ENCODE measurements at regions not wholly inside any gene's neighbourhood (a gene's known extent, or its start where the extent isn't known, plus 50 kb on each side); places are given as distances from the start of the nearest gene placed in this dataset.
A peak's percentile ranks its signal among the peaks of the same experiment; 100 is the strongest.

DNA sequence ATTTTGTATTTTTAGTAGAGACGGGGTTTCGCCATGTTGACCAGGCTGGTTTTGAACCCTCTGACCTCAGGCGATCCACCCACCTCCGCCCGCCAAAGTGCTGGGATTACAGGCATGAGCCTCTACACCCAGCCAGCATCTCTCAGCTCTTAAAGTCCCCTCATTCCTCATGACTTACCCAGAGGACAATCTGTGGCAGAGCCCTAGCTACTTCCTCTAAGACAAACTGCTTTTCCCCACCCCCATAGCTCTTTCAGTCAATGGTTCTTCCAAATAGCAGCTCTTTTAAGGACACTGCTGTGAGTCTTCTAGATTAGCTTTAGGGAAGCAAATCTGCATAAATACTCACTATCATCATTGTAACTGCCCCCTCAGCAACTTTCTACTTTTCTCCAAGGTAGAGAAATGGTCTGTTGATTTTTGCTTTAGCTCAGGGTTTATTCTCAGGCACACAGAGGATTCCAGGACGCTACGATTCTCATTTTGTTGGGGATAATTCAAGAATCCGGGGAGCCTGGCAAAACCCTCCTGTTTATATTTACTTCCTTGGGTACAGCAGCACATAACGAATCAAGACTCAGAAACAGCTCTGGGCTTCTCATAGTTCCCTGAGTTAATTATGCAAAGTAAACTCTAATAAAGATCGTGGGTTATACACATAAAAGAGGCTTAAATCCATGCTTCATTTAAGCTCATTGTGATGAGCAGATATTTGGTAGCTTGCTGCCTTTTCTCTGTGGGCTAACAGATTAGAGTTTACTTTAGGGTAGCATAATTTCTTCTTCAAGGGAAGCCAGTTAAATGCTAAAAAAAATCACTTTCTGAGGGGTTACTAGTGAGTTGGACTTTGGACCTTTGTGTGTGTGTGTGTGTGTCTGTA lies 357.4 kb downstream of the TDRD3 start:
- H3K4me3 ChIP-seq (ENCODE audit: low read depth, low read length) = no peak overlapping the region
- no peak overlapping the region for H3K9ac ChIP-seq (ENCODE audit: low read depth, low read length)
- no peaks in the 10 kb centered on the region for H3K9me3 ChIP-seq (ENCODE audit: control insufficient read depth, insufficient read depth, low read length)
- peaks cover 35% of the 10 kb centered on the region for H3K4me1 ChIP-seq (ENCODE audit: control insufficient read depth, insufficient read depth, low read length)
- no peaks in the 10 kb centered on the region for H3K27me3 ChIP-seq (ENCODE audit: control insufficient read depth, insufficient read depth, low read length)
- H3K27ac ChIP-seq (ENCODE audit: low read depth, low read length) = peak overlapping the region; percentile 58
- no peaks in the 10 kb centered on the region for H3K36me3 ChIP-seq (ENCODE audit: control insufficient read depth, insufficient read depth, low read length)

DNA sequence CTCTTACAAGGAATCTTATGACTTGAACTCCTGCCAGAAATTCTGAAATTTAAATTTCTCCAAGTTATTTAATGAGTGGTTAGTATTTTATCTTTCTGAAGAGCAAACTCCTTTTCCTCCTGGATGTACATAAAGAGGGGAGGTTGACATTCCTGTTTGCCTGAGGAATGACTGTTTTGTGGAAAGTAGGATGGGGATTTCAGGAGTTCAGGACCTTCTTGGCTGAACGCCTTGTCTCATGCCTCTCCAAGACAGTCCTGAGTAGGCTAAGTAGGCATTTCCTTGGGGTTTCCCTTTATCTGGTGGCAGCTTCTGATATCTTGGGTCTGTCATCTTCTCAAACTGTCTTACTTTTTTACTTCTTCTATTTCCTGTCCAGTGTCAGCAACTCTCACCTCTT lies 356.6 kb downstream of the TDRD3 start:
- Histone ChIP-seq H3K36me3 (ENCODE audit: control insufficient read depth, insufficient read depth, low read length) (no peaks in the 10 kb centered on the region), H3K4me3 (ENCODE audit: low read depth, low read length) (no peak overlapping the region)

DNA sequence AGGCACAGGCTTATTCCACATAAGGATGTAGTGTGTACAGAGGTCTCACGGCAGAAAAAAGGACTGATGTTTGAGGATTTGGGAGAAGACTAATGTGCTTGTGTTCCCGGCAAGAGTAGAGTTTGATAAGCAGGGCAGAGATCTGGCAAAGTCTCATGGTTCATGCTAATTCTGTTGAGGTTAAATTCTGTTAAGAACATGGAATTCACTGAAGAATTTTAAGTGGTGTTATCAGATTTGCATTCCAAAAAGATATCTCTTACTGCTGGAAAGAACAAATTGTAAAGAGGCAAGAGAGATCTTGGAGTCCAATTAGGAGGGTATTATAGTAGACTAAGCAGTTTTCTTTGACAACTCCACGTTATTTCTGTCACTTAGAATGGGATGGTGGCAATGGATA lies 348.3 kb downstream of the TDRD3 start:
- H3K9ac ChIP-seq (ENCODE audit: low read depth, low read length) = no peak overlapping the region
- H3K27me3 ChIP-seq (ENCODE audit: control insufficient read depth, insufficient read depth, low read length) = no peaks in the 10 kb centered on the region
- H3K4me1 ChIP-seq (ENCODE audit: control insufficient read depth, insufficient read depth, low read length) = no peaks in the 10 kb centered on the region
- H3K9me3 ChIP-seq (ENCODE audit: control insufficient read depth, insufficient read depth, low read length) = no peaks in the 10 kb centered on the region
- no peak overlapping the region for H3K4me3 ChIP-seq (ENCODE audit: low read depth, low read length)
- no peaks in the 10 kb centered on the region for H3K36me3 ChIP-seq (ENCODE audit: control insufficient read depth, insufficient read depth, low read length)
- H3K27ac ChIP-seq (ENCODE audit: low read depth, low read length) = no peak overlapping the region

More for the DNA sequence above, 356.6 kb downstream of the TDRD3 start:
- Histone ChIP-seq H3K27me3 (ENCODE audit: control insufficient read depth, insufficient read depth, low read length) (no peaks in the 10 kb centered on the region), H3K27ac (ENCODE audit: low read depth, low read length) (no peak overlapping the region), H3K9ac (ENCODE audit: low read depth, low read length) (no peak overlapping the region), H3K4me1 (ENCODE audit: control insufficient read depth, insufficient read depth, low read length) (peaks cover 32% of the 10 kb centered on the region), H3K9me3 (ENCODE audit: control insufficient read depth, insufficient read depth, low read length) (no peaks in the 10 kb centered on the region)

DNA sequence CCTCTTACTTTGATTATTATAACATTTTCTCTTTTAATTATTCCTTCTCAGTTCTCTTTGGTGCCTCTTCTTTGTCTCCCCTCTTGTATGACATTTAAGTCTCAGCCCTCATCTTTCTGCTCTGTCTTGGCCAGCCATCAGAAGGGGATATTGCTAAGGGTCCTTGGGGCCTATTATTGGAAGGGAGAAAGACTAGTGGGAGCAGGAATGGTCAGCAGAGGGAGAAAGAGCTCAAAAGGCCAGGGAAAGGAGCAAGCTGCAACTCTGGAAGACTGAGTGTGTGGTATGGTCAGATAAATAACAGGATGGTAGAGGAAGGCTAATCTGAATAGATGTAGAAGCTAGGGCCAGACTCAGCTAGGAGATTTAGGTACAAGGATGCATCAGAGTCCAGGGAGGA lies 336.9 kb downstream of the TDRD3 start:
- 0 out of 2 replicates have a peak, but pooled peaks cover 5% of the 10 kb centered on the region for H3K4me1 ChIP-seq (ENCODE audit: control insufficient read depth, insufficient read depth, low read length)
- no peak overlapping the region for H3K9ac ChIP-seq (ENCODE audit: low read depth, low read length)
- H3K27ac ChIP-seq (ENCODE audit: low read depth, low read length) = no peak overlapping the region
- H3K9me3 ChIP-seq (ENCODE audit: control insufficient read depth, insufficient read depth, low read length) = no peaks in the 10 kb centered on the region
- no peaks in the 10 kb centered on the region for H3K27me3 ChIP-seq (ENCODE audit: control insufficient read depth, insufficient read depth, low read length)
- no peaks in the 10 kb centered on the region for H3K36me3 ChIP-seq (ENCODE audit: control insufficient read depth, insufficient read depth, low read length)
- H3K4me3 ChIP-seq (ENCODE audit: low read depth, low read length) = no peak overlapping the region

DNA sequence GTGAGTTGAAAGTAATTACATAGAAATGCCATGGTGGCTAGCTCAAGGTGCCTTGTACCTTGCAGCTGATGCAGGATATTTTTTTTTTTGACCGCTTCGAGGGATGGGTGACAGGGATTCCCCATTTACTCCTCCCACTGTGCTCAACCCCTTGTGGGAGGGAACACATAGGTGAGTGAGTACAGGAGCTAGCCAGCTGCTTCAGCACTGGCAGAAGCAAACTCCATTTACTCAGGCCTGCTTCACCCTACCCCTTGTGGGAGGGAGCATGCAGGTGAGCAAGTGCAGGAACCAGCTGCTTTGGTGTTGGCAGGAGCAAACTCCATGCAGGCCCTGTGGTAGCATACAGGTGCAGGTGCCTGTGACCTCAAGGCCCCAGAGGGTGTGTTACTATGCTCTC lies 330.1 kb downstream of the TDRD3 start:
- Histone ChIP-seq H3K9ac (ENCODE audit: low read depth, low read length) (no peak overlapping the region), H3K27me3 (ENCODE audit: control insufficient read depth, insufficient read depth, low read length) (no peaks in the 10 kb centered on the region), H3K9me3 (ENCODE audit: control insufficient read depth, insufficient read depth, low read length) (no peaks in the 10 kb centered on the region), H3K36me3 (ENCODE audit: control insufficient read depth, insufficient read depth, low read length) (no peaks in the 10 kb centered on the region), H3K4me1 (ENCODE audit: control insufficient read depth, insufficient read depth, low read length) (0 out of 2 replicates have a peak, but pooled peaks cover 4% of the 10 kb centered on the region), H3K27ac (ENCODE audit: low read depth, low read length) (no peak overlapping the region), H3K4me3 (ENCODE audit: low read depth, low read length) (no peak overlapping the region)

DNA sequence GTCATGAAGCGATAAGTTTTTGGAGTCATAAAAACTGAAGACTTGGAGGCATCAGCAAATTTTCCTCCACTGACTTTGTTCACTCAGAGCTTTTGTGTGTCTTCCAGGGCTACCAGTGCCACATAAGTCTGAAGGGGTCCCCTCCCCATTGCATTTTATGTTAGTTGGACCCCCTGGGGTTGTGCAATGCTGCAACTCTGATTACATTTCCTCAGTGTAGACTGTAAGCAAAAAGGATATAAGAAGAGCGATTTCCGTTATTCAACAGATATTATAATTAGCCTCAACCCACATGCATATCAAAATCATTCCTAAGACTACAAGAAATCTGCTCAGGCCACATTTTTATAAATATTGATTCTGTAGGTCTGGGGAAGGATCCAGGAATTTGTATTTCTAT lies 324.0 kb downstream of the TDRD3 start:
- Histone ChIP-seq H3K36me3 (ENCODE audit: control insufficient read depth, insufficient read depth, low read length) (no peaks in the 10 kb centered on the region), H3K4me3 (ENCODE audit: low read depth, low read length) (no peak overlapping the region), H3K9ac (ENCODE audit: low read depth, low read length) (no peak overlapping the region), H3K27ac (ENCODE audit: low read depth, low read length) (no peak overlapping the region), H3K4me1 (ENCODE audit: control insufficient read depth, insufficient read depth, low read length) (no peaks in the 10 kb centered on the region), H3K27me3 (ENCODE audit: control insufficient read depth, insufficient read depth, low read length) (no peaks in the 10 kb centered on the region), H3K9me3 (ENCODE audit: control insufficient read depth, insufficient read depth, low read length) (no peaks in the 10 kb centered on the region)

DNA sequence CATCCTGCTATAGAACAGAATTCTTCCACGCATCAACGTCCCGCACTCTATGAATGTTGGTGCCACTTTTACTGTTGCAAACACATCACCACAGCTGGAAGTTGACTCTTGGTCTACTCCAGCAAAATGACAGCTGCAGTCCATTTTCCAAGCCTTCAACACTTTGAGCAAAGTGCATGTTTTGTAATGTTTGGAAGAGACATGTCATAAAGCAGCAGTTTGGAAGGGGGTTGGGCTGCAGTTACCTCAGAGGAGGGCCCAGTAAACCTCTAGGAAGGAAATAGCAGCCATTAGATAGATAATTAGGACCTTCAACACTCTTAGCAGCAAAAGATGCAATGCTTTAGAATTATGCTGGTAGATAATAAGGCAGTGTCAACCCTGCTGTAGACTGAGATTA lies 323.6 kb downstream of the TDRD3 start:
- no peak overlapping the region for H3K4me3 ChIP-seq (ENCODE audit: low read depth, low read length)
- H3K27ac ChIP-seq (ENCODE audit: low read depth, low read length) = no peak overlapping the region
- H3K9ac ChIP-seq (ENCODE audit: low read depth, low read length) = no peak overlapping the region
- H3K36me3 ChIP-seq (ENCODE audit: control insufficient read depth, insufficient read depth, low read length) = no peaks in the 10 kb centered on the region
- H3K27me3 ChIP-seq (ENCODE audit: control insufficient read depth, insufficient read depth, low read length) = no peaks in the 10 kb centered on the region
- no peaks in the 10 kb centered on the region for H3K4me1 ChIP-seq (ENCODE audit: control insufficient read depth, insufficient read depth, low read length)
- H3K9me3 ChIP-seq (ENCODE audit: control insufficient read depth, insufficient read depth, low read length) = no peaks in the 10 kb centered on the region

DNA sequence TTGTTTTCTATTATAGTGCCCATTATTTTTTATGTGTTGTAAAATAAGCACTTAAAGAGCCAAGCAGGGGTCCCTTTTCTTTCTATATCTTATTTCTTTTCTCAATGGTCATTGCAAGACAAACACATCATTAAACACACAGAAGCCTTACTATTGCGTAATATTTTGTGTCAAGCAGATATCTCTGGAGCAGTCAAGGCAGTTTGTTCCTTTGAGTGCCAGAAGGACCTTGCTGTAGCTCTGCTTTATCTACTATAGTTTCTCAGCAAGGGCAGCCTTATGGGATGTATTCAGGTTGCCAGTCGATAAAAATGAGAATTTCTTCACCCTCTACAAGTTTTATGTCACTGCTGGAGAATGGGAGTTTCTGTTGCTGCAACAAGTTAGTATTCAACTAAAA lies 319.3 kb downstream of the TDRD3 start:
- no peak overlapping the region for H3K9ac ChIP-seq (ENCODE audit: low read depth, low read length)
- no peaks in the 10 kb centered on the region for H3K9me3 ChIP-seq (ENCODE audit: control insufficient read depth, insufficient read depth, low read length)
- no peaks in the 10 kb centered on the region for H3K36me3 ChIP-seq (ENCODE audit: control insufficient read depth, insufficient read depth, low read length)
- no peaks in the 10 kb centered on the region for H3K4me1 ChIP-seq (ENCODE audit: control insufficient read depth, insufficient read depth, low read length)
- H3K27ac ChIP-seq (ENCODE audit: low read depth, low read length) = no peak overlapping the region
- no peaks in the 10 kb centered on the region for H3K27me3 ChIP-seq (ENCODE audit: control insufficient read depth, insufficient read depth, low read length)
- H3K4me3 ChIP-seq (ENCODE audit: low read depth, low read length) = no peak overlapping the region

DNA sequence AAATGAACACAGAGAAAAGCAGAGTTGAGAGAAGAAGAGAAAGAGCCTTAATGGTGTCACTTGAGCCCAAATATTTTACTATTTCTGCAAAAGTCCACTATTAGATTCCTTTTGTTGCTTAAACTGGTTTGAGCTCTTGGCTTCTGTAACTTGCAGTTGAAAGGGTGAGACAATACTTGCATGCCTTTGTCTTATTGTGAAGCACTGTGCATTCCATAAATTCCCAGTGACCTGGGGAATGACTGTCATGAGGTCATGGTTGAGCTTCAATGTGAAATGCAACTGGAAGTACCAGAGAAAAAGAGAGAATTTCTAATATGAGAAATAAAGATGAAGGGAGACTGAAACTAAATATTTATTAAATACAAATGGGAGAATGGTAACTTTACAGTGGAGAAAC lies 310.9 kb downstream of the TDRD3 start:
- no peaks in the 10 kb centered on the region for H3K36me3 ChIP-seq (ENCODE audit: control insufficient read depth, insufficient read depth, low read length)
- H3K4me1 ChIP-seq (ENCODE audit: control insufficient read depth, insufficient read depth, low read length) = peaks cover 3% of the 10 kb centered on the region; the same call in 1 of the 2 replicates
- no peak overlapping the region for H3K27ac ChIP-seq (ENCODE audit: low read depth, low read length)
- peaks cover 4% of the 10 kb centered on the region for H3K9me3 ChIP-seq (ENCODE audit: control insufficient read depth, insufficient read depth, low read length)
- H3K9ac ChIP-seq (ENCODE audit: low read depth, low read length) = no peak overlapping the region
- H3K4me3 ChIP-seq (ENCODE audit: low read depth, low read length) = no peak overlapping the region
- no peaks in the 10 kb centered on the region for H3K27me3 ChIP-seq (ENCODE audit: control insufficient read depth, insufficient read depth, low read length)

DNA sequence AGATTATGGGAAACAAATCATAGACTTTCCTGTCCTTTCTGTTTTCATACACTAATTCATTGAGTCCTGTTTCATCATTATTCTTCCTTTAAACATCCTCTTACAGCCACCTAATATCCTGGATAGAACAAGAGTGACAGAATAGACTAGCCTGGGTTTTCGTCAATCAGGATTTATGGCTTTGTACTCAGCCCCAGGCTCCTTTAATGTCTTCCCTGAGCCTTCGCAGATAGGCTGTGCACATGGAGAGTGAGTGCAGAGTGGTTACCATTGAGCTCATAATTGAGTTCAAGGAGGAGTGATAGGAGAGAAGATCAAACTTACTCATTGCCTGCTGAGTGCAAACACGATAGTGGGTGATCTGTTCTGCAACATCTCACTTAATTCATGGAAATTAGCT lies 304.9 kb downstream of the TDRD3 start:
- Histone ChIP-seq H3K9ac (ENCODE audit: low read depth, low read length) (no peak overlapping the region), H3K4me3 (ENCODE audit: low read depth, low read length) (no peak overlapping the region), H3K9me3 (ENCODE audit: control insufficient read depth, insufficient read depth, low read length) (no peaks in the 10 kb centered on the region), H3K4me1 (ENCODE audit: control insufficient read depth, insufficient read depth, low read length) (peaks cover 11% of the 10 kb centered on the region), H3K27me3 (ENCODE audit: control insufficient read depth, insufficient read depth, low read length) (no peaks in the 10 kb centered on the region), H3K36me3 (ENCODE audit: control insufficient read depth, insufficient read depth, low read length) (no peaks in the 10 kb centered on the region), H3K27ac (ENCODE audit: low read depth, low read length) (no peak overlapping the region)

DNA sequence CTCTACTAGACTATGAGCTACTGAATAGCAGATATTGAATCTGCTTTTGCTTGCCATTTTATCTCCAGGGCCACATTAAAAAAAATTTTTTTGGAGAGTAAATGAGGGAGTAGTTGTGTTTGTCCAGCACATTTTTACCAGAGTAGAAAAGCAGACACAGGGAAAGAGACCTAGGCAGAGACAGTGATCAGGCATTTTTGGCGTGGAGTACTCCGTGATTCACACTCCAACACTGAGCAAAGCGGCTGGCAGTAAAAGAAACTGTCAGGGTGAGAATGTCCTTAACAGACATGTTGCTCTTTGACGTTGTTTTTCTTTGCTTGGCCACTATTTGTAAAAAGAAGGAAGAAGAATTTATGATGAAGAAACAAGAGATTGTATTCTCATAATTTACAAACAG lies 304.0 kb downstream of the TDRD3 start:
- no peak overlapping the region for H3K27ac ChIP-seq (ENCODE audit: low read depth, low read length)
- no peaks in the 10 kb centered on the region for H3K9me3 ChIP-seq (ENCODE audit: control insufficient read depth, insufficient read depth, low read length)
- H3K36me3 ChIP-seq (ENCODE audit: control insufficient read depth, insufficient read depth, low read length) = no peaks in the 10 kb centered on the region
- peaks cover 20% of the 10 kb centered on the region for H3K4me1 ChIP-seq (ENCODE audit: control insufficient read depth, insufficient read depth, low read length)
- no peak overlapping the region for H3K9ac ChIP-seq (ENCODE audit: low read depth, low read length)
- H3K4me3 ChIP-seq (ENCODE audit: low read depth, low read length) = no peak overlapping the region
- H3K27me3 ChIP-seq (ENCODE audit: control insufficient read depth, insufficient read depth, low read length) = no peaks in the 10 kb centered on the region

Data from HUES48 (cell line).